T-helper 17 cell (primary cell): ENCODE measurements at regions not wholly inside any gene's neighbourhood (a gene's known extent, or its start where the extent isn't known, plus 50 kb on each side); places are given as distances from the start of the nearest gene placed in this dataset.

Experiments used
- ATAC-seq: fragments of 150-1000 bp; cut with Tn5 transposase; 2 replicates; pipeline ENCODE4 v1.10.0; 2021; ENCODE audit warnings: mild to moderate bottlenecking, moderate library complexity
- DNase-seq, 3 donors: peaks; one replicate each; pipeline versions ENCODE4 v3.0.0 to v3.0.0-alpha.2; 2020 to 2021
- H3K9me3 ChIP-seq: one replicate; pipeline ENCODE4 v1.7.0; 2013; ENCODE audit warnings: low read length, mild to moderate bottlenecking; ENCODE audit not compliant: control insufficient read depth, poor library complexity, severe bottlenecking
- H3K27ac Mint-ChIP-seq: one replicate; pipeline ENCODE4 v1.8.0; 2022; ENCODE audit warnings: mild to moderate bottlenecking, moderate library complexity, mixed read lengths
- H3K27me3 Mint-ChIP-seq: one replicate; pipeline ENCODE4 v1.8.0; 2022; ENCODE audit warnings: mixed read lengths
- H3K36me3 Mint-ChIP-seq: one replicate; pipeline ENCODE4 v1.8.0; 2022; ENCODE audit warnings: low read depth, mixed read lengths
- H3K4me1 Mint-ChIP-seq: one replicate; pipeline ENCODE4 v1.8.0; 2022; ENCODE audit warnings: mild to moderate bottlenecking, mixed read lengths
- H3K4me3 Mint-ChIP-seq: one replicate; pipeline ENCODE4 v1.8.0; 2022; ENCODE audit warnings: mild to moderate bottlenecking, moderate library complexity, mixed read lengths

GRCh38 chr1:56442290-56442877 lies 137.0 kb downstream of the PLPP3 start:
- H3K27ac Mint-ChIP-seq, result no peak overlapping the region
- no peaks in the 10 kb centered on the region for H3K36me3 Mint-ChIP-seq
- no peaks in the 10 kb centered on the region for H3K9me3 ChIP-seq
- DNase-seq (no peak), ATAC-seq (no peak)
- H3K4me3 Mint-ChIP-seq, result no peak overlapping the region
- peaks cover 4% of the 10 kb centered on the region for H3K27me3 Mint-ChIP-seq
- H3K4me1 Mint-ChIP-seq, result no peaks in the 10 kb centered on the region

DNA sequence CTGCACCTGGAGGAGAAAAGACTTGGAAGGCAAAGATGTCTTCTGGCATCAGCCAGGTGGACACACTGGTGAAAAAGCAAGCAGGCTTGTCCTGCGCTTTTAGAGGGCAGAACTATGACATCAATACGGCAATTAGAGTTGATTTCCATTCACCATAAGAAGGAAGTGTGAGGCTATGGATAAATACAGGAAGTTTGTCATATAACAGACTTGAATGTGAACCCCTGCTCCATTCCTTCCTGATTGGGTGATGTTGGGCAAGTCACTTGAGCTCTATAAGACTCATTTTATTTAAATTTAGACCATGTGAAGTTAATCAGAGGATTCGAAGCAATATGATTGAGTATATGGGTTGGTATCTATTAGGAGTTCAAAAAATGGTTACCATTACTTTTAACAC lies 137.8 kb downstream of the PLPP3 start:
- ATAC-seq (no peak), DNase-seq (no peak)
- no peaks in the 10 kb centered on the region for H3K9me3 ChIP-seq
- Mint-ChIP-seq H3K4me1 (no peaks in the 10 kb centered on the region), H3K27me3 (no peaks in the 10 kb centered on the region), H3K27ac (no peak overlapping the region), H3K36me3 (no peaks in the 10 kb centered on the region), H3K4me3 (no peak overlapping the region)

DNA sequence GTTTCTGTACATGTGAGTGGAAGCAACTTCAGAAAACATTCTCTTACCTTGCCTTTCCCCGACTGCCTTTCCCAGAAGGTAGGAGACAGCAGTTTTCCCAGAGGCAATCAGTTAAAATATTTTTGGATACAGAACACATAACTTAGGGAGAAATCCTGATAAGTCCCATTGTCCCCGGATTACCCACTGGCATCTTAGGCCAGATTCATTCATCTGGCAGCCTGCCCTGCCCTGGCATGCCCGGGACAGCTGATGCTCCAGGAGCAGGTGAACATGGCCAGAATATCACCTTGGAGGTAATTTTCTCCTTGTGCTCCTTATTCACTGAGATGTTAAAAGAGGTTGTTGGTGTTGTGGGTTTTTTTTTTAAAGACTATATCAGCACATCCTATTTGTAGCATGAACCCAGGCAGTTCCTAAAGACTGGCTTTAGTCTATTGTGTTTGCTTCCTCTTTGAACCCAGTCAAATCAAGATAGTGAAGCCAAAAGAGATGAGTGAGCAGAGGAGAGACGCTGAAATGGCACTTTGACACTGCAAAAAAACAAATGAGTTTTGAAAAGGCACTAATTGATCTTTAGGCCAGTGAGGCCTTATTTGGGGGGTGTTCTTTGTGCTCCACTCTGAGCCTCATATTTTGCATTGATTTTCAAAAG lies 139.6 kb downstream of the PLPP3 start:
- Mint-ChIP-seq H3K27me3 (no peaks in the 10 kb centered on the region), H3K4me3 (no peak overlapping the region)
- no peak for DNase-seq

DNA sequence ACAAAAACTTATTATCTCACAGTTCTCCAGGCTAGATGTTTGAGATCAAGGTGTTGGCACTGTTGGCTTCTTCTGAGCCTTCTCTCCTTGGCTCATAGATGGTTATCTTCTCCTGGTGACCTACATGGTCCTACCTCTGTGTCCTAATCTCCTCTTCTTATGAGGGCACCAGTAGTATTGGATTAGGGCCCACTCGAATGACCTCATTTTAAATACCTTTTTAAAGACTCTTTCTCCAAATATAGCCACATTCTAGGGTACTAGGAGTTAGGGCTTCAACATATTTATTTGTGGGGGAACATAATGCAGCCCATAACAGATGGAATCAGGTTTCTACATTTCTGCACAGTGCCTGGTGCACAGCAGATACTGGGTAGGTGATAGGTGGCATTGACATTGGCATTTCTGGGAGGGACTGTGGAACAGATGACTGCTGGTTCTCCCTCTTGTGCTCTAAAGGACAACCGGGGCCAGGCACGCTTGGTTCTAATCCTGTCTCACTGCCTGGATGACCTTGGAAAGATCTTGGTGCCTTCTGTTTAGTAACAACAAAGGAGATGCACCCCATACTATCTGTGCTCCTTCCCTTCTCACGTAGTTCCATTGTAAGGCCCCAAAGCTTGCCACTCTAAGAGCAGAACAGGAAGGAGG lies 140.3 kb downstream of the PLPP3 start:
- Mint-ChIP-seq H3K4me1 (no peaks in the 10 kb centered on the region), H3K27ac (no peak overlapping the region), H3K4me3 (no peak overlapping the region), H3K27me3 (no peaks in the 10 kb centered on the region), H3K36me3 (no peaks in the 10 kb centered on the region)
- no peaks in the 10 kb centered on the region for H3K9me3 ChIP-seq
- ATAC-seq (no peak), DNase-seq (no peak)

More for the DNA sequence above, 139.6 kb downstream of the PLPP3 start:
- Mint-ChIP-seq H3K4me1 (no peaks in the 10 kb centered on the region), H3K36me3 (no peaks in the 10 kb centered on the region), H3K27ac (no peak overlapping the region)
- H3K9me3 ChIP-seq, result no peaks in the 10 kb centered on the region
- no peak for ATAC-seq

- no peaks in the 10 kb centered on the region for H3K9me3 ChIP-seq
- no peak overlapping the region for H3K27ac Mint-ChIP-seq
- ATAC-seq (no peak), DNase-seq (no peak)
- H3K36me3 Mint-ChIP-seq, result no peaks in the 10 kb centered on the region
- H3K4me1 Mint-ChIP-seq, result no peaks in the 10 kb centered on the region
- H3K27me3 Mint-ChIP-seq, result no peaks in the 10 kb centered on the region
- H3K4me3 Mint-ChIP-seq, result no peak overlapping the region
These were observed 141.4 kb downstream of the PLPP3 start for GRCh38 chr1:56437959-56438358.

DNA sequence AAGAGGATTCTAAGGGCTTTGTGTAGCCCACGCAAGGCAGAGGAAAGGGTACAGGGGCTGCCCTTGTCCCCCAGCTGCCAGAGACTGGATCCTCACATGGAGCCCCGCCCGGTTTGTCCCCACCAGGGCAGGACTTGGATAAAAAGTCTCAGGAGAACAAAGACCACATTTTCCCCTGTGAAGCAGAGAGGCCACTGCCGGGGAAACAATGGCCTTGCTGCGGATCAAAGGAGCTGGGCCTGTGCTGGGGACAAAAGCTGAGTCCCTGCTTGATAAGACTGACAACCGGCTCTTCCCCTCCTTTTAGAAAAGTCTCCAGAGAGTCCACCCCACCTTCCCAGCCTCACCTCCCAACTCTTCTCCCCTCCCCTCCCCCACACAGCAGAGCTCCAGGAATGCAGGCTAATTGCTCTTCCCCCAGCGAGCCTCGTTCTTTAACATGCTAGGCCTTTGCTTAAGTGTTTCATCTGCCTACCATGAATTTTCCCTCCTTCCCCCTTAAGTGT lies 142.4 kb downstream of the PLPP3 start:
- Mint-ChIP-seq H3K27ac (no peak overlapping the region), H3K36me3 (no peaks in the 10 kb centered on the region), H3K27me3 (no peaks in the 10 kb centered on the region), H3K4me1 (no peaks in the 10 kb centered on the region), H3K4me3 (no peak overlapping the region)
- DNase-seq (no peak), ATAC-seq (no peak)
- H3K9me3 ChIP-seq, result no peaks in the 10 kb centered on the region

DNA sequence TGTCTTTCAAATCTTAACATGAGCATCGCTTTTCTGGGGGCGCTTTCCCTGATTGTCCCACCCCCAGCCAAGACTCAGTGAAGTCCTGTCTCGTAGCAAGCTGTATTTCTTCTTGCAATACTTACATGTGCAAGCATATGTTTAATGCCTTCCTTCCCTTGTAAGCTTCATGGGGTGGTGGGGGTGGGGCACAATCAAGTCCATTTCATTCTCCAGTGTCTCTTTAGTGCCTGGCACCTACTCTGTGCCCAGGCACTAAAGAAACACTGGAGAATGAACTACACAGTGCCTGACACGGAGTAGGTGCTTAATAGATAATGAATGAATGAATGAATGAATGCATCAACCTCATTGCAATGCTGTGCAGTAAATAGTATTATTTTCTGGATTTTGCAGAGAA lies 143.1 kb downstream of the PLPP3 start:
- no peak for ATAC-seq
- no peaks in the 10 kb centered on the region for H3K36me3 Mint-ChIP-seq
- no peak for DNase-seq
- no peaks in the 10 kb centered on the region for H3K9me3 ChIP-seq
- no peak overlapping the region for H3K4me3 Mint-ChIP-seq
- H3K27ac Mint-ChIP-seq, result no peak overlapping the region
- no peaks in the 10 kb centered on the region for H3K4me1 Mint-ChIP-seq
- H3K27me3 Mint-ChIP-seq, result no peaks in the 10 kb centered on the region

- Mint-ChIP-seq H3K4me3 (no peak overlapping the region), H3K36me3 (no peaks in the 10 kb centered on the region), H3K27me3 (no peaks in the 10 kb centered on the region), H3K27ac (no peak overlapping the region), H3K4me1 (no peaks in the 10 kb centered on the region)
- no peak for ATAC-seq
- DNase-seq, result no peak
- H3K9me3 ChIP-seq, result no peaks in the 10 kb centered on the region
These were observed 143.7 kb downstream of the PLPP3 start for GRCh38 chr1:56435434-56436262.

GRCh38 chr1:56434740-56435139 lies 144.6 kb downstream of the PLPP3 start:
- Mint-ChIP-seq H3K4me3 (no peak overlapping the region), H3K4me1 (no peaks in the 10 kb centered on the region), H3K27ac (no peak overlapping the region), H3K27me3 (no peaks in the 10 kb centered on the region), H3K36me3 (no peaks in the 10 kb centered on the region)
- DNase-seq, result no peak
- H3K9me3 ChIP-seq, result no peaks in the 10 kb centered on the region
- ATAC-seq, result no peak

GRCh38 chr1:56434025-56434424 lies 145.3 kb downstream of the PLPP3 start:
- H3K4me1 Mint-ChIP-seq, result no peaks in the 10 kb centered on the region
- H3K27me3 Mint-ChIP-seq, result no peaks in the 10 kb centered on the region
- no peaks in the 10 kb centered on the region for H3K9me3 ChIP-seq
- H3K36me3 Mint-ChIP-seq, result no peaks in the 10 kb centered on the region
- no peak overlapping the region for H3K27ac Mint-ChIP-seq
- ATAC-seq (no peak), DNase-seq (no peak)
- no peak overlapping the region for H3K4me3 Mint-ChIP-seq

GRCh38 chr1:56433056-56433577 lies 146.2 kb downstream of the PLPP3 start:
- H3K4me3 Mint-ChIP-seq, result no peak overlapping the region
- no peaks in the 10 kb centered on the region for H3K27me3 Mint-ChIP-seq
- ATAC-seq, result peak; percentile 42
- no peak for DNase-seq
- no peaks in the 10 kb centered on the region for H3K9me3 ChIP-seq
- no peaks in the 10 kb centered on the region for H3K4me1 Mint-ChIP-seq
- no peaks in the 10 kb centered on the region for H3K36me3 Mint-ChIP-seq
- no peak overlapping the region for H3K27ac Mint-ChIP-seq

DNA sequence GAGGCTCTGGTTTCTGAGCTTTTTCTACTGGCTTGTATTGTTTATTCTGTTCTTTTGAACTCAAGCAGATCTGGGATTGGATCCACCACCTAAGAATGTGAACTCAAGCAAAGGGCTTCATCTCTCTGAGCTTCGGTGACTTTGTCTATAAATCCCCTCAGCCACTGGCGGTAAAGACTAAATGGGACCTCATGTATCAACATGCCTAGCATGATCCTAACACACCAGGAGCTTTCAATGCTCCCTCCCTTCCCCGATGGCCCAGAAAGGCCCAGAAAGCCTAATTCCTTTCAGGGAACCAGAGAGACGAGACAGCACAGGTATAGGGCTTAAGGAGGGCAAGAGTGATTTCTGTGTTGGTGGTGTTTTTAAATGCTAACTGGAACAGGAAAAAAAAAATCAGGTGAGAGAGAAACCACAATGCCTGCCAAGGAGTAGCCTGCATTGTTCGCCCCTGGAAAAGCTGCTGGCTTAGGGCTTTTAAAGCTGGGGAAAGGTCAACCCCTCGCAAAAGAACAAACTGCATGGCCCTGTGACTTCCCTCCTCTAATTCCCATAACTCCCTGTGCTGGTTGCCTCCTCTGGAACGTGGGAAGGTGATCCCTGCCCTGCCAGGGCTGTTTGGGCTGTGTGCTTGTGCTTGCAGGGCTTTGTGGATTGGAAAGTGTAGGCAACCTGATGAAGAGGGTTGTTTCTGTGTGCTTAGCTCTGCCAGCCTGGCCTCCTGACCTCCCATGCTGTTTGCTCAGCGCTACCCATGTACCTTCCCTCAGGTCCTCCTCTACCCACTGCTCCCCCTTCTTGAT lies 147.0 kb downstream of the PLPP3 start:
- no peak for ATAC-seq
- Mint-ChIP-seq H3K27me3 (no peaks in the 10 kb centered on the region), H3K36me3 (no peaks in the 10 kb centered on the region), H3K4me3 (no peak overlapping the region), H3K27ac (no peak overlapping the region), H3K4me1 (no peaks in the 10 kb centered on the region)
- H3K9me3 ChIP-seq, result no peaks in the 10 kb centered on the region
- DNase-seq, result no peak
